D721Med (cell line): ENCODE measurements at regions not wholly inside any gene's neighbourhood (a gene's known extent, or its start where the extent isn't known, plus 50 kb on each side); places are given as distances from the start of the nearest gene placed in this dataset.
"Not testable (repeated sequence)": the region's sequence is repeated elsewhere in the genome, so short reads cannot be mapped to it uniquely, and the experiment has no call there.

Experiments used
- DNase-seq: peaks from one replicate; pipeline ENCODE4 v3.0.0; 2011; ENCODE audit warnings: low spot score; ENCODE audit not compliant: insufficient read length
- FAIRE-seq: peaks from 2 replicates; lab custom pipeline; 2011; peaks lifted over from hg19 to GRCh38; lab: Jason Lieb, UNC
- CTCF ChIP-seq: IDR thresholded peaks from 2 replicates; pipeline ENCODE4 v1.5.1; 2012; ENCODE audit warnings: mild to moderate bottlenecking, control low read depth; ENCODE audit not compliant: insufficient read depth; ENCODE audit errors: missing control alignments

DNA sequence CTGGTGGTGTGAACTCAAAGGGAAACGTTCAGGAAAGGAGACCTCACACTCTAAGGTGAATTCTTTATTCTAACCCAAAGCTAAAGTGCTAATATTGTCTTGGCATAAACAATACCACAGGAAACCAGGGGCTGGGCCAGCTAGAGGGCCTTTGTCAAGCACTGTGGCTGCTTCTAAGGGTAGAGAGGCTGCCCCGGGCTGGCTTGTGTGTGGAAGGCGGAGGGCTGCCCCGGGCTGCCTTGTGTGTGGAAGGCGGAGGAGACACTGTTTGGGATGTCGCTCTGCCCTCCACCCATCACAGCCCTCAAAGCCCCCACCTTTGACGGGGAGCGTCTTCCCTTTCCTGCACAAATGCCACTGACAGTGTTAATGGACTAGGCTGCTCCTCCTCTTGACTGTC is 216.8 kb downstream of the TOMM20 start:
- TF ChIP-seq CTCF = no peak

DNA sequence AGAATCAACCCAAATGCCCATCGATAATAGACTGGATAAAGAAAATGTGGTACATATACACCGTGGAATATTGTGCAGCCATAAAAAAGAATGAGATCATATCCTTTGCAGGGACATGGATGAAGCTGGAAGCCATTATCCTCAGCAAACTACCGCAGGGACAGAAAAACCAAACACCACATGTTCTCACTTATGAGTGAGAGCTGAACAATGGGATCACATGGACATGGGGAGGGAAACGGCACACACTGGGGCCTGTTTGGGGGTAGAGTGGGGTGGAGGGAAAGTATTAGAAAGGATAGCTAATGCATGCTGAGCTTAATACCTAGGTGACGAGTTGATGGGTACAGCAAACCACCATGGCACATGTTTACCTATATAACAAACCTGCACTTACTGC is 217.5 kb downstream of the TOMM20 start:
- not testable (repeated sequence) for DNase-seq, FAIRE-seq

More for the DNA sequence above, 216.8 kb downstream of the TOMM20 start:
- no peak for FAIRE-seq
- no peak for DNase-seq

DNA sequence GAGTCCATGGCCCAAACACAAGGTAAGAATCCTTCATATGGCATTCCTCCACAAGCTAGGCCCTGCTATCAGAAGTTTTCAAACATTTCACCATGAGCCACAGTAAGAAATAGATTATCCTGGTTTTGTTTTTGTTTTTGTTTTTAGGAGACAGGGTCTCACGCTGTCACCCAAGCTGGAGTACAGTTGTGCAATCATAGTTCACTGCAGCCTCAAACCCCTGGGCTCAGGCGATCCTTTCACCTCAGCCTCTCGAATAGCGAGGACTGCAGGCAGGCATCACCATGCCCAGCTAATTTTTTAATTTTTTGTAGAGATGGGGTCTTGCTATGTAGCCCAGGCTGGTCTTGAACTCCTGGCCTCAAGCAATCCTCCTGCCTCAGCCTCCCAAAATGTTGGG is 218.8 kb downstream of the TOMM20 start:
- DNase-seq = no peak
- FAIRE-seq = no peak
- TF ChIP-seq CTCF = no peak

- no peak for TF ChIP-seq CTCF
- FAIRE-seq (no peak), DNase-seq (no peak)
These were observed 219.3 kb downstream of the TOMM20 start for GRCh38 chr1:234909307-234909810.

DNA sequence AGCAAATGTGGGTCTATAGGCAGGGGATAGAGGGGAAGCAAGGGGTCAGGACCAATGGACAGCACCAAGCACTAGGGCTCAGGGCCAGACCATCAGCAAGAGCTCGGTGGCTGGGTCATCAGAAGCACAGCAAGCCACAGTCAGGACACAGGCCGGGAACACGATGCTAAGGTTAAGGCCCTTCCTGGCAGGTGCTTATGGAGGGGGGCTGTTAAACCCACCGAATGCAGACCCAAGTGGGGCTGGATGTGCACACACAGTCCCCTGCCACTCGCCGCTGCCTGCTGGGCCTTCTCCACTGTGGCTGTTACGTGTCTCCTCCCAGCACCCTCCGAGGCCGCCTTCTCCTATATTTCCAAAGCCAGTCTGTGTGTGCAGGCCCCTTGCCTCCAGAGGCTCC is 220.1 kb downstream of the TOMM20 start:
- FAIRE-seq (no peak), DNase-seq (no peak)
- no peak for TF ChIP-seq CTCF

- no peak for DNase-seq
- FAIRE-seq = no peak
- TF ChIP-seq CTCF = no peak
These were observed 220.7 kb downstream of the TOMM20 start for GRCh38 chr1:234907940-234908405.

DNA sequence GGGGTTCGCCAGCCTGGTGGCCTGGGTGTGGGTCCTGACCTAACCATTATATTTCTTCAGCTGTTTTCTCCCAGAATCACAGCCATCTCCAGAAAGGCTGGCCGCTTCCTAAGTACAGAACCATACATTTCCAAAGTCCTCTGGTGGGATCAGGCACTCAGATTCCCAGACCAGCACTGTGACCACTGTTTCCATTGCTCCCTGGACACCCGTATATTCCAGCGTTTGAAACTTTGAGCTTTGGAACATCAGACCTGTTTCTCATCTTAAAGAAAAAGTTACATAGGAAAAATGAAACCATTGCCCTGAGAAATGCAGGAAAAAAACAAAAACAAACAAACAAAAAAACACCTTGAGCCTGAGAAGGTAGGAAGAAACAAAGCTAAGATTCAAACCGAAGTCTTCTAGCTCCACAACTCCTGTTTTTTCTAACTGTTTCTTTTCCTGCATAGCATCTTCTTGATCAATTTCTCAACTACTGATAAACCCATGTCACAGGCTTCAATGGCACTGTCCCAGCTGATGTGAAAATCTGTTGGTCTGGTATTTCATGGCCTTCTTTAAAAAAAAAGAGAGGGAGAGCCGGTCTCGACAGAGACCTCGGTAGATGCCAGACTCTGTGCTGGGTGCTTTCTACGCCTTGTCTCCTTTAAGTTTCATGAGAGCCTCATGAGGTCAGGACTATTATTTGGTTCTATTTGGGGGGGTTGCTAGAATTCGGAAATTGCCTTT is 221.3 kb downstream of the TOMM20 start:
- FAIRE-seq = no peak
- no peak for TF ChIP-seq CTCF
- no peak for DNase-seq

GRCh38 chr1:234906654-234907053 is 222.0 kb downstream of the TOMM20 start:
- TF ChIP-seq CTCF = no peak
- no peak for FAIRE-seq
- no peak for DNase-seq
